Fibroblast of lung (primary cell): ENCODE measurements at regions not wholly inside any gene's neighbourhood (a gene's known extent, or its start where the extent isn't known, plus 50 kb on each side); places are given as distances from the start of the nearest gene placed in this dataset.

Experiments
- DNase-seq, 2 donors: peaks; one replicate each; pipeline versions ENCODE4 v3.0.0 to v3.0.0-alpha.2; 2010; ENCODE audit warnings: low read depth in 2 of 2
- H2AFZ ChIP-seq: 2 replicates; pipeline ENCODE4 v1.5.1; 2012; ENCODE audit warnings: low read length, control low read depth, inconsistent platforms
- H3K27ac ChIP-seq: 2 replicates; pipeline ENCODE4 v1.5.1; 2011; ENCODE audit warnings: low read length, control low read depth; ENCODE audit not compliant: insufficient read depth
- H3K27me3 ChIP-seq: 2 replicates; pipeline ENCODE4 v1.5.1; 2011; ENCODE audit warnings: mild to moderate bottlenecking, low read length; ENCODE audit not compliant: control insufficient read depth, insufficient read depth
- H3K36me3 ChIP-seq: 2 replicates; pipeline ENCODE4 v1.5.1; 2011; ENCODE audit warnings: low read length; ENCODE audit not compliant: control insufficient read depth, insufficient read depth
- H3K4me1 ChIP-seq: 2 replicates; pipeline ENCODE4 v1.5.1; 2011; ENCODE audit warnings: low read length; ENCODE audit not compliant: control insufficient read depth, insufficient read depth; ENCODE audit errors: extremely low read depth
- H3K4me2 ChIP-seq: 2 replicates; pipeline ENCODE4 v1.5.1; 2011; ENCODE audit warnings: low read length, control low read depth; ENCODE audit not compliant: insufficient read depth; ENCODE audit errors: extremely low read depth
- H3K4me3 ChIP-seq, 4 experiments: fragments of 200-600 bp in 1 of 4; sonication (generic) in 1 of 4; replicated peaks in 1 of 4; 2 replicates each; pipeline ENCODE4 v1.5.1; 2011 to 2016; ENCODE audit warnings: low read length in 4 of 4, low read depth in 3 of 4, mild to moderate bottlenecking in 3 of 4, control low read depth in 2 of 4, inconsistent platforms in 1 of 4, mixed read lengths in 1 of 4; ENCODE audit not compliant: insufficient read depth in 1 of 4; ENCODE audit errors: control extremely low read depth in 1 of 4
- H3K79me2 ChIP-seq: 2 replicates; pipeline ENCODE4 v1.5.1; 2012; ENCODE audit warnings: mild to moderate bottlenecking, low read length, inconsistent platforms; ENCODE audit not compliant: control insufficient read depth, insufficient read depth
- H3K9ac ChIP-seq: 2 replicates; pipeline ENCODE4 v1.5.1; 2011; ENCODE audit warnings: mild to moderate bottlenecking, low read length, control low read depth; ENCODE audit not compliant: insufficient read depth
- H3K9me3 ChIP-seq: 2 replicates; pipeline ENCODE4 v1.5.1; 2012; ENCODE audit warnings: low read depth, low read length; ENCODE audit not compliant: control insufficient read depth, insufficient read depth
- H4K20me1 ChIP-seq: 2 replicates; pipeline ENCODE4 v1.5.1; 2011; ENCODE audit warnings: low read length; ENCODE audit not compliant: control insufficient read depth, insufficient read depth; ENCODE audit errors: extremely low read depth
- EZH2 ChIP-seq: IDR thresholded peaks from 2 replicates; pipeline ENCODE4 v1.5.1; 2012; ENCODE audit warnings: low read length, control low read depth, mild to moderate bottlenecking; ENCODE audit errors: missing control alignments
- TF ChIP-seq, protein P1 (sequence below), 2 donors: IDR thresholded peaks in 1 of 2; conservative IDR thresholded peaks in 1 of 2; 1 replicate in 1 of 2; 2 replicates in 1 of 2; pipeline ENCODE4 v1.5.1; 2011 to 2012; ENCODE audit warnings: low read length in 2 of 2, control low read depth in 1 of 2, inconsistent platforms in 1 of 2, low read depth in 1 of 2, mild to moderate bottlenecking in 1 of 2

DNA sequence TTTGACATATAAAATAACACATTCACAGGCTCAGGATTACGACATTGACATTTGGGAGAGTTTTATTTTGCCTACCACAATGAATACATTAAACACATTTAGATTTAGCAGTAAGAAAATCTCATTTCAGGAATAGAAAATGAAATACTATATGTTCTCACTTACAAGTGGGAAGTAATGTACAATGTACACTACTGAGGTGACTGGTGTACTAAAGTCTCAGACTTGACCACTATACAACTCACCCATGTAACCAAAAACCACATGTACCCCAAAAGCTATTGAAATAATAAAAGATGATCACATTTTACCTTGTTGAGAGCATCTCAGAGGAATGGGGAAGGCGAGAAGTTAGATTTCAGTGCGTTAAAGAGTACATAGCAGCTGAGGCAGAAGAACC, 1202.4 kb upstream of the SEMA6A start:
- Histone ChIP-seq H3K9ac (no peak overlapping the region), H2AFZ (no peak overlapping the region), H3K36me3 (no peaks in the 10 kb centered on the region), H3K9me3 (no peaks in the 10 kb centered on the region), H3K27me3 (no peaks in the 10 kb centered on the region), H3K79me2 (no peaks in the 10 kb centered on the region), H3K27ac (no peak overlapping the region), H4K20me1 (no peaks in the 10 kb centered on the region), H3K4me3 (no peak overlapping the region), H3K4me2 (no peak overlapping the region), H3K4me1 (no peaks in the 10 kb centered on the region)
- DNase-seq: no peak
- no peak for TF ChIP-seq EZH2
- TF ChIP-seq, protein P1, sequence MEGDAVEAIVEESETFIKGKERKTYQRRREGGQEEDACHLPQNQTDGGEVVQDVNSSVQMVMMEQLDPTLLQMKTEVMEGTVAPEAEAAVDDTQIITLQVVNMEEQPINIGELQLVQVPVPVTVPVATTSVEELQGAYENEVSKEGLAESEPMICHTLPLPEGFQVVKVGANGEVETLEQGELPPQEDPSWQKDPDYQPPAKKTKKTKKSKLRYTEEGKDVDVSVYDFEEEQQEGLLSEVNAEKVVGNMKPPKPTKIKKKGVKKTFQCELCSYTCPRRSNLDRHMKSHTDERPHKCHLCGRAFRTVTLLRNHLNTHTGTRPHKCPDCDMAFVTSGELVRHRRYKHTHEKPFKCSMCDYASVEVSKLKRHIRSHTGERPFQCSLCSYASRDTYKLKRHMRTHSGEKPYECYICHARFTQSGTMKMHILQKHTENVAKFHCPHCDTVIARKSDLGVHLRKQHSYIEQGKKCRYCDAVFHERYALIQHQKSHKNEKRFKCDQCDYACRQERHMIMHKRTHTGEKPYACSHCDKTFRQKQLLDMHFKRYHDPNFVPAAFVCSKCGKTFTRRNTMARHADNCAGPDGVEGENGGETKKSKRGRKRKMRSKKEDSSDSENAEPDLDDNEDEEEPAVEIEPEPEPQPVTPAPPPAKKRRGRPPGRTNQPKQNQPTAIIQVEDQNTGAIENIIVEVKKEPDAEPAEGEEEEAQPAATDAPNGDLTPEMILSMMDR (conservative IDR thresholded peaks at IDR 0.05 in 1 of 2, IDR thresholded peaks at IDR 0.05 in 1 of 2; ENCODE audit: low read depth in 1 of 2, low read length in 2 of 2): no peak

DNA sequence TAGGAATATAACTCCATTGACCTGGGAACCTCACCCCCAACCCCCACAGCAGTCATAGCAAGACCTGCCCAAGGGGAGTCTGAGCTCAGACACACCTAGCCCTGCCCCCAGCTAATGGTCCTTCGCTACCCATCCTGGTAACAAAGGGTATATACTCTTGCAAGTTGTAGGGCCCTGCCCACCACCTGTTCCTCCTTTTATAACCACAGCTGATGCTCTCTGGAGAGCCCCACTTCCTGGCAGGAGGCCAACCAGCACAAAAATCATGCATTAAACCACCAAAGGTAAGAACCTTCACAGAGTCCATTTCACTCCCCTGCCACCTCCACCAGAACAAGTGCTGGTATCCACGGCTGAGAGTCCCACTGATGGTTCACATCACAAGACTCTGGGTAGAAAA, 1195.3 kb upstream of the SEMA6A start:
- Histone ChIP-seq H4K20me1 (no peaks in the 10 kb centered on the region), H3K36me3 (no peaks in the 10 kb centered on the region), H3K27ac (no peak overlapping the region), H3K27me3 (no peaks in the 10 kb centered on the region), H2AFZ (no peak overlapping the region), H3K79me2 (no peaks in the 10 kb centered on the region), H3K4me1 (no peaks in the 10 kb centered on the region), H3K4me3 (no peak overlapping the region), H3K4me2 (no peak overlapping the region), H3K9me3 (no peaks in the 10 kb centered on the region), H3K9ac (no peak overlapping the region)
- DNase-seq: no peak
- TF ChIP-seq, protein P1 (conservative IDR thresholded peaks at IDR 0.05 in 1 of 2, IDR thresholded peaks at IDR 0.05 in 1 of 2; ENCODE audit: low read depth in 1 of 2, low read length in 2 of 2): no peak
- TF ChIP-seq EZH2: no peak

DNA sequence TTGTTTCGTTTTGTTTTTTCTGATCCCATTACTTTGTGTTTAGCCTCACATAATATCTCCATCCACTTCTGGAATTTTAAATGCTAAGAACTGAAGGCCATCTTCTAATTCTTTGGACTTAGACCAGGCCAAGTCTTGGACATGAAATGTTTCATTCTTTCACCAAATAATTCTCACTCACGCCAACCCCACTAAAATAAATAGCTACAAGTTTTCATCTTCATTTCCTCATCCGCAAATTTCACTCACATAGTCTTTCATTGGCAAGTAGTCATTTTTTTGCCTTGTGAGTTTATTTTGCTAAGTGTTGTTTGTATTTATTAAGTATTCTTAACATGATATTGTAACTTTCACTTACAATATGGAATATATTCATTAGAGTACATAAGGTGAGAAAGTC, 1188.6 kb upstream of the SEMA6A start:
- Histone ChIP-seq H3K36me3 (no peaks in the 10 kb centered on the region), H4K20me1 (no peaks in the 10 kb centered on the region), H3K27me3 (no peaks in the 10 kb centered on the region), H3K9ac (no peak overlapping the region), H3K4me2 (no peak overlapping the region), H3K27ac (no peak overlapping the region), H3K4me3 (no peak overlapping the region), H3K79me2 (no peaks in the 10 kb centered on the region), H3K4me1 (no peaks in the 10 kb centered on the region), H3K9me3 (no peaks in the 10 kb centered on the region), H2AFZ (no peak overlapping the region)
- DNase-seq: no peak
- no peak for TF ChIP-seq EZH2
- TF ChIP-seq, protein P1 (conservative IDR thresholded peaks at IDR 0.05 in 1 of 2, IDR thresholded peaks at IDR 0.05 in 1 of 2; ENCODE audit: low read depth in 1 of 2, low read length in 2 of 2): no peak
